NCI-H526 treated with DMSO at 0.1 percent for 48 hours (cell line): ENCODE measurements at regions not wholly inside any gene's neighbourhood (a gene's known extent, or its start where the extent isn't known, plus 50 kb on each side); places are given as distances from the start of the nearest gene placed in this dataset.

Experiments
- DNase-seq: peaks from one replicate; lab custom pipeline; 2025; lab: John Stamatoyannopoulos, UW

GRCh38 chr22:22802339-22802970 is 85.2 kb upstream of the IGLL5 start:
- DNase-seq: no peak

- no peak for DNase-seq
Observed at GRCh38 chr22:22803285-22803853, 84.2 kb upstream of the IGLL5 start.

- peak; percentile 1 for DNase-seq
Observed at GRCh38 chr22:22810018-22810427, 77.6 kb upstream of the IGLL5 start.

- no peak for DNase-seq
Observed at GRCh38 chr22:22810471-22810870, 77.1 kb upstream of the IGLL5 start.

- peak; percentile 17 for DNase-seq
Observed at GRCh38 chr22:22811016-22812009, 76.3 kb upstream of the IGLL5 start.

- DNase-seq: no peak
Observed at GRCh38 chr22:22812031-22812905, 75.3 kb upstream of the IGLL5 start.

- DNase-seq: no peak
Observed at GRCh38 chr22:22813126-22814075, 74.2 kb upstream of the IGLL5 start.

- no peak for DNase-seq
Observed at GRCh38 chr22:22814666-22815396, 72.8 kb upstream of the IGLL5 start.

GRCh38 chr22:22815397-22816170 is 72.0 kb upstream of the IGLL5 start:
- no peak for DNase-seq

GRCh38 chr22:22816171-22816514 is 71.5 kb upstream of the IGLL5 start:
- DNase-seq: no peak

GRCh38 chr22:22816766-22817410 is 70.7 kb upstream of the IGLL5 start:
- no peak for DNase-seq

- DNase-seq: no peak
Observed at GRCh38 chr22:22817468-22818201, 70.0 kb upstream of the IGLL5 start.

- DNase-seq: no peak
Observed at GRCh38 chr22:22818202-22818538, 69.4 kb upstream of the IGLL5 start.

GRCh38 chr22:22818861-22819855 is 68.5 kb upstream of the IGLL5 start:
- DNase-seq: peak; percentile 1

- DNase-seq: no peak
Observed at GRCh38 chr22:22820076-22820475, 67.5 kb upstream of the IGLL5 start.

- no peak for DNase-seq
Observed at GRCh38 chr22:22820626-22821025, 67.0 kb upstream of the IGLL5 start.

- no peak for DNase-seq
Observed at GRCh38 chr22:22821340-22821739, 66.3 kb upstream of the IGLL5 start.
